ENCODE measurements at regions not wholly inside any gene's neighbourhood (a gene's known extent, or its start where the extent isn't known, plus 50 kb on each side); places are given as distances from the start of the nearest gene placed in this dataset.
"Not testable (repeated sequence)": the region's sequence is repeated elsewhere in the genome, so short reads cannot be mapped to it uniquely, and the experiment has no call there.

DNA sequence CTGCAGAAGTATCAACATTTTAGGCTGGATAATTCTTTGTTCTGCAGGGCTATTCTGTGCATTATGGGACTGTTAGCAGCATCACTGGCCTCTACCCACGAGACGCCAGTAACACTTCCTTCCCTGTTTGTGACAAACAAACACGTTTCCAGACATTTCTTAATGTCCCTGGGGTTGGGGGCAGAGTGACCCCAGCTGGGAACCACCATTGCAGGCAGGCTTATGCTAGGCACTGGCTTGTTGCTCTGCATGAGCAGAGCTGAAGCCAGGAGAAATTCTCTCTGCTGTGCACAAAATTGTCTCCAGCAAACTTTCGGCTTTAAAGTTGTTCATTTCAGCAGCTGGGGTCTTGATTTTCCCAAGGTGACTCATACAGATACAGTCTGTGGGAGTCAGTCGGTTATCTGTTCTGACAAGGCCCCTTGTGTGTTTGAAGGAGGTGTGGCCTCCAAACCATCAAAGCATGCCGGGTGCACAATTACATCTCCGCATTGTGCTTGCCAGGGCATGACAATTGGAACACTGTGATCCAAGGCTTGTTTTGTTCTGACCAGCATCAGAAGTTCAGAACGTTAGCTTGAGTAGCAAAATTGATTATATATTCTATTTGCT lies 156.4 kb upstream of the BOD1L1 start:
- Mint-ChIP-seq H3K4me1 (ENCODE audit: low read depth) (peaks cover 4% of the 10 kb centered on the region), H3K27ac (no peak overlapping the region), H3K9me3 (peaks cover 16% of the 10 kb centered on the region), H3K36me3 (ENCODE audit: low read depth) (no peaks in the 10 kb centered on the region), H3K27me3 (no peaks in the 10 kb centered on the region), H3K4me3 (no peak overlapping the region)
- intact Hi-C loops (cut with micrococcal nuclease), result no loop called here

DNA sequence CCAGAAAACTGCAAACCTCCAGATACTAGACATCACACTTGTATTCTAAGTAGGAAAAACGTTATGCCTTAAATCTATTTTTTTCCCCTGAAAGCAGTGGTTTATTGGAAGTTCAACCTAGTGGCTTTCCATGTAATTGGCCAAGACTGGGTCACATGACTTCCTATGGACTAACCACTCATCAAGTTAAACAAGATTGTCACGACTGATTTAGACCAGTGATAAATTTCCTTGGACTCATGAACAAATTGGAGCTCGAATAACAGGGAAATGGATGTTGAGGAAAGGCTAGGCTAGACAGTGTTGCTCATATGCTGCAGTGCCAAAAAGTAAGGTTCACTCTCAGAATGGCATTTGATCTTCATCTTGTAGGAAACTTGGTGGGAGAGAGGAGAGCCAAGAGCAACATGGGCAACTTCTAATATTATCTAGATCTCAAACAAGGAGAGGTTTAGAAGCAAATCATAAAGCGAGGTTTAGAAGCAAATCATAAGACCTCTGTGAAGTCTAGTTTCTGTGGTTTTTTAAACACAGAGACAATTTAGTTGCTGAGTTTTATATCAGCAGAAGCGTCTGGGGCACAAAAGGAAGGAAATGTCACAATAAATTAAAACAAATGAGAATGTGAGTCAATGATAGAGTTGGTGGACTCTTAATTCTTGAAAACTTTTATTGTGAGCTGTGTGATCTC lies 165.6 kb upstream of the BOD1L1 start:
- H3K36me3 Mint-ChIP-seq (ENCODE audit: low read depth), result no peaks in the 10 kb centered on the region
- H3K4me3 Mint-ChIP-seq, result no peak overlapping the region
- no peaks in the 10 kb centered on the region for H3K27me3 Mint-ChIP-seq
- no peak overlapping the region for H3K27ac Mint-ChIP-seq
- intact Hi-C loops (cut with micrococcal nuclease), result no loop called here
- H3K9me3 Mint-ChIP-seq, result peaks cover 9% of the 10 kb centered on the region
- H3K4me1 Mint-ChIP-seq (ENCODE audit: low read depth), result peaks cover 11% of the 10 kb centered on the region

GRCh38 chr4:13794819-13795565 lies 167.5 kb upstream of the BOD1L1 start:
- Mint-ChIP-seq H3K4me1 (ENCODE audit: low read depth) (peaks cover 11% of the 10 kb centered on the region), H3K4me3 (no peak overlapping the region), H3K27me3 (no peaks in the 10 kb centered on the region), H3K36me3 (ENCODE audit: low read depth) (no peaks in the 10 kb centered on the region), H3K27ac (no peak overlapping the region), H3K9me3 (peaks cover 21% of the 10 kb centered on the region)
- intact Hi-C loops (cut with micrococcal nuclease), result no loop called here

DNA sequence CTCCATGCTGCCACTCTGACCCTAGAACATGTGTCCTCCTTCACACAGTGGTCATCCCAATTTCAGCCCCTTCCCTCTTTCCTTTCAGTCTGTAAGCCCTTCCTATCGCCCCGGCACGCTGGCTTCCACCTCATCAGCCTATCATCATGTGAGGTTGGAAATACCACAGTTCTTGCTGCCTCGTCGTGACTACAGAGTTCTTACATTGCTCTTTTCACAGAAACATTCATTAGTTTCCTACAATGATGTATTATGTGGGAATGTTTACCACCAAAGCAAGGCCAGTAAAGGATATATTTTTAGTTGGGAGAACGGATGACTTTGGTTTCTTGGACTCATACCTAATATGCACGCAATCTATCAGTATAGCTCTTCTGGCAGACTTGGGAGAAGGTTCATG lies 169.5 kb upstream of the BOD1L1 start:
- no peak overlapping the region for H3K27ac Mint-ChIP-seq

DNA sequence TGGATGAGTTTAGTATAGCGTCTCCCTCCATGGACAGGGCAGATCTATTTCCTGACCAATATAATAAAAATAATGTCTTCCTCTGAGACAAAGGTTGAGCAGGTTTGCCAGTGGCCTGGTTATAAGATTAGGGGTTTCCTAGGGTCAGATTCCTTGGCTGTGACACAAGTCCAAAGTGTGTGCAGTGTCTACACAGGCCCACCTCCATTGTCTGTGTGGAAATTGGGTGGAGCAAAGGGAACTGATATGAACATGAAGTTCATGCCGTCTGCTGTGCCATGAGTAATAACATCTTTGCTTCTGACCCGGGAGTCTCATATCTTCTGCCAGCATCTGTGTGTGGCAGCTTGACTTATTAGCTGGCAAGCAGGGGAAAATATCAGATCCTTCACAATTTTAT lies 187.7 kb upstream of the BOD1L1 start:
- H3K27me3 Mint-ChIP-seq, result no peaks in the 10 kb centered on the region
- peaks cover 8% of the 10 kb centered on the region for H3K9me3 Mint-ChIP-seq
- no peak overlapping the region for H3K4me3 Mint-ChIP-seq
- no peaks in the 10 kb centered on the region for H3K36me3 Mint-ChIP-seq (ENCODE audit: low read depth)
- no peaks in the 10 kb centered on the region for H3K4me1 Mint-ChIP-seq (ENCODE audit: low read depth)
- H3K27ac Mint-ChIP-seq, result no peak overlapping the region
- intact Hi-C loops (cut with micrococcal nuclease), result no loop called here

More for the DNA sequence above, 169.5 kb upstream of the BOD1L1 start:
- H3K27me3 Mint-ChIP-seq, result no peaks in the 10 kb centered on the region
- no peaks in the 10 kb centered on the region for H3K36me3 Mint-ChIP-seq (ENCODE audit: low read depth)
- no peak overlapping the region for H3K4me3 Mint-ChIP-seq
- H3K4me1 Mint-ChIP-seq (ENCODE audit: low read depth), result peaks cover 11% of the 10 kb centered on the region
- peaks cover 30% of the 10 kb centered on the region for H3K9me3 Mint-ChIP-seq
- intact Hi-C loops (cut with micrococcal nuclease), result no loop called here

DNA sequence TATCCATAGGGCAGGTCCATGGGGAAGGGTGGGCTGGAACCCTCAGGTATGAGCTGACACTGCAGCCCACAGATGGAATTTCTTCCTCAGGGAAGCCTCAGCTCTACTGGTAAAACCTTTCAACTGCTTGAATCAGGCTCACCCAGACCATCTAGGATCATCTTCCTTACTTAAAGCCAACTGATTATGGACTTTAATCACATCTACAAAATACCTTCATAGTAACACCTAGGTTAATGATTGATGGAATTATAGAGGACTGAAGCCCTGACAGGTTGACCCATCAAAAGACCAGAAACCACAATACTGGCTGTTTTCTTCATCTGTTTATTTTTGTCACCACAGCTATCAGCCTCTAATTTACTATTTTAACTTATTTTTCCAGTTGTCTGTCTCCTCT lies 188.9 kb upstream of the BOD1L1 start:
- H3K9me3 Mint-ChIP-seq, result peaks cover 8% of the 10 kb centered on the region
- H3K27me3 Mint-ChIP-seq, result no peaks in the 10 kb centered on the region
- no peaks in the 10 kb centered on the region for H3K36me3 Mint-ChIP-seq (ENCODE audit: low read depth)
- no peak overlapping the region for H3K4me3 Mint-ChIP-seq
- H3K27ac Mint-ChIP-seq, result no peak overlapping the region
- no peaks in the 10 kb centered on the region for H3K4me1 Mint-ChIP-seq (ENCODE audit: low read depth)
- intact Hi-C loops (cut with micrococcal nuclease), result no loop called here

GRCh38 chr4:13821522-13821921 lies 194.0 kb upstream of the BOD1L1 start:
- intact Hi-C loops (cut with micrococcal nuclease), result no loop called here
- Mint-ChIP-seq H3K9me3 (peaks cover 39% of the 10 kb centered on the region), H3K4me3 (no peak overlapping the region), H3K27me3 (no peaks in the 10 kb centered on the region), H3K36me3 (ENCODE audit: low read depth) (no peaks in the 10 kb centered on the region), H3K4me1 (ENCODE audit: low read depth) (no peaks in the 10 kb centered on the region), H3K27ac (no peak overlapping the region)

DNA sequence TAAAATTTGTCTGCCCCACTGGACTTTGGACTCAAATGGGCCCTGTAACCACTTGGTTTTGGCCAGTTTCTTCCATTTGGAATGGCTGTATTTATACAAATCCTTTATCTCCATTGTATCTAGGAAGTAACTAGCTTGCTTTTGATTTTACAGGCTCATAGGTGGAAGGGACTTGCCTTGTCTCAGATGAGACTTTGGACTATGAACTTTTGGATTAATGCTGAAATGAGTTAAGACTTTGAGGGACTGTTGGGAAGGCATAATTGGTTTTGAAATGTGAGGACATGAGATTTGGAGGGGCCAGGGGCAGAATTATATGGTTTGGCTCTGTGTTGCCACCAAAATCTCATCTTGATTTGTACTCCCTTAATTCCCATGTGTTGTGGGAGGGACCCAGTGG lies 198.3 kb upstream of the BOD1L1 start:
- H3K27ac Mint-ChIP-seq; H3K36me3 Mint-ChIP-seq (ENCODE audit: low read depth); H3K4me1 Mint-ChIP-seq (ENCODE audit: low read depth); H3K27me3 Mint-ChIP-seq; intact Hi-C loops (cut with micrococcal nuclease); H3K4me3 Mint-ChIP-seq: not testable (repeated sequence)
- H3K9me3 Mint-ChIP-seq, result peaks cover 34% of the 10 kb centered on the region

DNA sequence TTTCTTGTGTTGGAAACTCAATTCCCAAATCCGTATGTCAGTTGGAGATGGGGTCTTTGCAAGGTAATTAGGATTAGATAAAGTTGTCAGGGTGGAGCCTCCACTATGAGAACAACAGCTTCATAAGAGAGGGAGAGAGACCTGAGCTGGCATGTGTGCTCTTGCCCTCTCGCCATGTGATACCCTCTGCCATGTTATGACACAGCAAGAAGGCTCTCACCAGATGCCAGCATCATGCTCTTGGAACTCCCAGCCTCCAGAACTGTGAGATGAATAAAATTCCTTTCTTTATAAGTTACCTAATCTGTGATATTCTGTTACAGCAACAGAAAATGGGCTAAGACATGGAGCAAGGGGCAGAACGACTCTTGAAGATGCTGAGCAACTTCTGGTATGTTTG lies 201.9 kb upstream of the BOD1L1 start:
- peaks cover 18% of the 10 kb centered on the region for H3K9me3 Mint-ChIP-seq
- no peaks in the 10 kb centered on the region for H3K27me3 Mint-ChIP-seq
- H3K4me3 Mint-ChIP-seq, result no peak overlapping the region
- no peak overlapping the region for H3K27ac Mint-ChIP-seq
- no peaks in the 10 kb centered on the region for H3K36me3 Mint-ChIP-seq (ENCODE audit: low read depth)
- intact Hi-C loops (cut with micrococcal nuclease), result no loop called here
- H3K4me1 Mint-ChIP-seq (ENCODE audit: low read depth), result no peaks in the 10 kb centered on the region

GRCh38 chr4:13830449-13830848 lies 202.9 kb upstream of the BOD1L1 start:
- Mint-ChIP-seq H3K27me3 (no peaks in the 10 kb centered on the region), H3K9me3 (peaks cover 10% of the 10 kb centered on the region), H3K36me3 (ENCODE audit: low read depth) (no peaks in the 10 kb centered on the region), H3K4me1 (ENCODE audit: low read depth) (no peaks in the 10 kb centered on the region), H3K27ac (no peak overlapping the region), H3K4me3 (no peak overlapping the region)
- intact Hi-C loops (cut with micrococcal nuclease), result no loop called here

- Mint-ChIP-seq H3K9me3 (no peaks in the 10 kb centered on the region), H3K4me1 (ENCODE audit: low read depth) (no peaks in the 10 kb centered on the region), H3K27ac (no peak overlapping the region), H3K27me3 (no peaks in the 10 kb centered on the region), H3K4me3 (no peak overlapping the region), H3K36me3 (ENCODE audit: low read depth) (no peaks in the 10 kb centered on the region)
- intact Hi-C loops (cut with micrococcal nuclease), result no loop called here
Measured at GRCh38 chr4:13833171-13833804, 205.8 kb upstream of the BOD1L1 start.

DNA sequence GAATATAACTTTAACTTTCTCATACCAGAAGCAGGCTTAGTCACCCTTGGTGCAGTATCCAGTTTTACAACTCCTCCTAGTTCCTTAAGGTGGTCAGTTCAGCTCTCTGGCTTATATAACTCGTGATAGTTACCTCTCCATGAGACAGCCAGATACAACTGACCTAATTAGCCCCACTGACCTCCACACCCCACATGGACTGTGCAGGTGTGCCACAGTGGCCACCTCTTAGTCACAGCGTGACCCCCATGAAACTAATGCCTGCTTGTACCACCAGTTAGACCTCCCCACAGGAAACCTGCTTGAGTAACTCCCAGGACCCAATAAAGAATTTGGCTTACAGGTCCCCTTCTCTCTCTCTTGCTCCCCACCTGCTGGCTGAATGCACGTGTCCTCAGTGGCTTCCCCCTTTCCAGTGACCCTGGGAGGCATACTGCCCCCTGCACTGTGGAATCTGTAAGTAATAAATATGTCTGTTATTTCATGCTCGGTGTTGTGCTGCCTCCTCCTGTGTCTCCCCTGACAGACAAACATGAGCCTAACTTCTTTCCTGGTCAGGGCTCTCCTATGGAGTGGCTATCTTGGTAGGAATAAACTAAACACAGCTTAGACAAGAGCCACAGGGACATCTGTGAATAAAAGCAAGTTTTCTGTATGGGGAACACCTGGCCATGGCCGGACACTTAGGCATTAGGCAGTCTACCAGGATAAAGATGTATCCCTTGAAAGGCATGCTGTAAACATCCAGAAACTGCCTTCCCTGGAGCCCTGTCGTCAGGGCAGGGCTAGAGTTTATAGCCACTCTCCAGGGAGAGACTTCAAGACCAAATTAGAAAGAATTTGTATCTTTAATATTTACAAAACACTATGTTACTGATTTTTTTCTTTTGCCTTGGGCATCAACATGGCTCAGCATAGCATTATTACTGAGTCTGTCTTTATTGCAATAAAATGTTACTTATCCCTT lies 209.7 kb upstream of the BOD1L1 start:
- Mint-ChIP-seq H3K4me3 (no peak overlapping the region), H3K36me3 (ENCODE audit: low read depth) (no peaks in the 10 kb centered on the region), H3K9me3 (no peaks in the 10 kb centered on the region), H3K27me3 (no peaks in the 10 kb centered on the region), H3K4me1 (ENCODE audit: low read depth) (no peaks in the 10 kb centered on the region), H3K27ac (no peak overlapping the region)
- intact Hi-C loops (cut with micrococcal nuclease), result no loop called here

- Mint-ChIP-seq H3K4me1 (ENCODE audit: low read depth) (no peaks in the 10 kb centered on the region), H3K27me3 (no peaks in the 10 kb centered on the region), H3K9me3 (peaks cover 7% of the 10 kb centered on the region), H3K36me3 (ENCODE audit: low read depth) (no peaks in the 10 kb centered on the region), H3K27ac (no peak overlapping the region), H3K4me3 (no peak overlapping the region)
- intact Hi-C loops (cut with micrococcal nuclease), result no loop called here
Measured at GRCh38 chr4:13840502-13841190, 213.1 kb upstream of the BOD1L1 start.

Data from dendritic cell treated with granulocyte-macrophage colony-stimulating factor and Interleukin-4, amounts not matched to agents 40 ng/mL and 50 ng/mL, for 4 days (primary cell).